A673 (cell line): ENCODE measurements at regions not wholly inside any gene's neighbourhood (a gene's known extent, or its start where the extent isn't known, plus 50 kb on each side); places are given as distances from the start of the nearest gene placed in this dataset.

Source experiments
- EZH2 ChIP-seq: fragments of 200-600 bp; sonication (generic); IDR thresholded peaks from 2 replicates; pipeline ENCODE4 v1.6.1; 2017; ENCODE audit warnings: borderline replicate concordance, low read depth, mild to moderate bottlenecking, mixed read lengths, antibody characterized with exemption, low read length; ENCODE audit not compliant: poor library complexity, severe bottlenecking
- TF ChIP-seq, protein P1 (sequence below): fragments of 300-800, 200-600 bp; sonication (generic); conservative IDR thresholded peaks from 2 replicates; pipeline ENCODE4 v1.5.1; 2017; ENCODE audit warnings: low read depth, mild to moderate bottlenecking, antibody characterized with exemption, low read length, moderate library complexity, mixed read lengths

DNA sequence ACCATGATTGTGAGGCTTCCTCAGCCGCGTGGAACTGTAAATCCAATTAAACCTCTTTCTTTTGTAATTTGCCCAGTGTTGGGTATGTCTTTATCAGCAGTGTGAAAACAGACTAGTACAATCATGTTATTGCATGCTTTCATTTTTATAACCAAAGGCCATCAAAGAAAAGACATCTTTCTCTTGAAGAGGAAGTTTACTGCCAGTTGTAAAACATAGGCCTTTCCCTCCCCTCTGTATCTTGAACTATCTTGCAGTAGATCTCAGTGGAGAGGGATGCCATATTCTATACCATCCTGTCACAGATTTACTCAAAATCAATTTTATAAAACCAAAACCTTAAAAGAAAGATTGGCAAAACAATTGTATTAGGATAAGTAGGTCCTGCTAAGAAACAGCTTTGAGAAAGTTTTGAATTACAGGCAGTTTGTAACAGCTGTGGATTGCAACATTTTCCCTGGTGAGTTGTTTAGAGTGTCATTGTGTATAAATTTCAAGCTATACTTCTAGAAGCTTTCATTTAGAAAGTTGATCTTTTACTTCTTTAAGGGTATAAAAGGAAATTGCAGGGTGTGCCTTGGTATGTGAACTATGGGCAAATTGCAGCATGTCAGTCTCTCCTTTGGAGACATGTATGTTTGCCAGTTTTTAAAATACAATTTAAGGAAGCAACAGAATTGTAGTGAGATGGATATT lies 128.0 kb downstream of the ATP23 start:
- TF ChIP-seq, protein P1, sequence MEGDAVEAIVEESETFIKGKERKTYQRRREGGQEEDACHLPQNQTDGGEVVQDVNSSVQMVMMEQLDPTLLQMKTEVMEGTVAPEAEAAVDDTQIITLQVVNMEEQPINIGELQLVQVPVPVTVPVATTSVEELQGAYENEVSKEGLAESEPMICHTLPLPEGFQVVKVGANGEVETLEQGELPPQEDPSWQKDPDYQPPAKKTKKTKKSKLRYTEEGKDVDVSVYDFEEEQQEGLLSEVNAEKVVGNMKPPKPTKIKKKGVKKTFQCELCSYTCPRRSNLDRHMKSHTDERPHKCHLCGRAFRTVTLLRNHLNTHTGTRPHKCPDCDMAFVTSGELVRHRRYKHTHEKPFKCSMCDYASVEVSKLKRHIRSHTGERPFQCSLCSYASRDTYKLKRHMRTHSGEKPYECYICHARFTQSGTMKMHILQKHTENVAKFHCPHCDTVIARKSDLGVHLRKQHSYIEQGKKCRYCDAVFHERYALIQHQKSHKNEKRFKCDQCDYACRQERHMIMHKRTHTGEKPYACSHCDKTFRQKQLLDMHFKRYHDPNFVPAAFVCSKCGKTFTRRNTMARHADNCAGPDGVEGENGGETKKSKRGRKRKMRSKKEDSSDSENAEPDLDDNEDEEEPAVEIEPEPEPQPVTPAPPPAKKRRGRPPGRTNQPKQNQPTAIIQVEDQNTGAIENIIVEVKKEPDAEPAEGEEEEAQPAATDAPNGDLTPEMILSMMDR = no peak
- no peak for TF ChIP-seq EZH2
